ENCODE measurements at regions not wholly inside any gene's neighbourhood (a gene's known extent, or its start where the extent isn't known, plus 50 kb on each side); places are given as distances from the start of the nearest gene placed in this dataset.

GRCh38 chr2:100199421-100199820 is 57.0 kb upstream of the AFF3 start:
- TF ChIP-seq CTCF (conservative IDR thresholded peaks at IDR 0.05) (no peak), ZFX (IDR thresholded peaks at IDR 0.05) (no peak)
- no peak overlapping the region for H3K27ac ChIP-seq

DNA sequence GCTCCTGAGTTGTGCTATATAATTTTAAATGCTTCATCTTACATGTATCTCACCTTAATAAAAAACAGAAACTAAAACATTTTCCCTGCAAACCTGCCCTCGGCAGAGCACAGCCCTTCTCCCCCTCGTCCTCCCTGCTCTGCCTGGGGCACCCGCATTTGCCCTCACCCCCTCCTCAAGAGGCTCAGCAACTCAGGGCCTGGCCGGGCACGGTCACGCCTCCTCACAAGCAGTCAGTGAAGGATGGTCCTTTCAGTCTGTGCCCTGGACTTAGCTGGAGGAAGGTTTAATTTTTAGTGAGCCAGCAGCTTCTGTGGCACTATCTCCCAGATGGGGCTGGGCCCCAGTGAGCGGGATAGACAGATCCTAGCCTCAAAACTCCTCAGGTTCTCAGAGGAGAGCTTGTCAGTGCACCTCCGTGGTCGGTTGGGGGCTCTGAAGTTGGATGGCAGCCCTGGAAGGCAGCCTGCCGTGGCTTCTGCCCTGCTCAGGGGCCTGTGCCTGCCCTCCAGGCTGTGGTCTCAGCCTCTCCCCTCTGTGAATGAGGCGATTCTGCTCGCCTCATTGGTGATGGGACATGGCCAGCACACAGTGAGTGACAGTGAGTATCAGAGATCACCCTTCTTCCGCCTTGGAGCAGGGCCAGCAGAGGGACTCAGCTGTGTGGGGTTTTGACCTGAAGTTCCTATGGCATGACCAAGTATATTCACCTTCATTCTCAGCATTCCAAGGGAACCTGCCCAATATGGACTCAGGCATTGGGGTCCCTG is 56.3 kb upstream of the AFF3 start:
- peak overlapping the region; percentile 58 for H3K27ac ChIP-seq
- TF ChIP-seq CTCF (conservative IDR thresholded peaks at IDR 0.05) (no peak), ZFX (IDR thresholded peaks at IDR 0.05) (no peak)

DNA sequence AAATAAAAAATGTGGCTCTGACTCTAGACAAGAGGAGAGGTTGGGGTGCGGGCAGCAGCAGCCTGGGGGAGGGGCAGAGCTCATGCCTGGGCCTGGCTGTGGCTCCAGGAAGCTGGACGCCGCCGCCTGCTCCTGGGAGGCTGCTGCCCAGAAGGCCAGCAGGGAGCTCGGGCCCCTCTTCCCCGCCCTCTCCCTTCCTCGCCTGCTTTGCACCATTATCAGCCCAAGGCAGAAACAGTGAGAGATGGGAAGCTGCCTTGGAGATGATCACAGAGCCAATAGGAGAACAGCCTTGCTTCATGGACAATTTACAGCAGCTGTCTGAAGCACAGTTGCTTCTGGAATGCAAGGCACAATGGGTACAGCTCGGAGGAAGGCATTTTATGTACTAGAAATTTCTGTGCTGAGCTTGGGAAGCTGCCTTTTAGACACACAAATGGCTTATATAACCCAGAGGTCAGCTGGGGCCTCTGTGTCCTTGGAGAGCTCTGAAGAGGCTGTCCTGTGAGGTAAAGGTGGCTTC is 55.3 kb upstream of the AFF3 start:
- peak overlapping the region; percentile 58 for H3K27ac ChIP-seq
- TF ChIP-seq CTCF (conservative IDR thresholded peaks at IDR 0.05): no peak
- no peak for TF ChIP-seq ZFX (IDR thresholded peaks at IDR 0.05)

DNA sequence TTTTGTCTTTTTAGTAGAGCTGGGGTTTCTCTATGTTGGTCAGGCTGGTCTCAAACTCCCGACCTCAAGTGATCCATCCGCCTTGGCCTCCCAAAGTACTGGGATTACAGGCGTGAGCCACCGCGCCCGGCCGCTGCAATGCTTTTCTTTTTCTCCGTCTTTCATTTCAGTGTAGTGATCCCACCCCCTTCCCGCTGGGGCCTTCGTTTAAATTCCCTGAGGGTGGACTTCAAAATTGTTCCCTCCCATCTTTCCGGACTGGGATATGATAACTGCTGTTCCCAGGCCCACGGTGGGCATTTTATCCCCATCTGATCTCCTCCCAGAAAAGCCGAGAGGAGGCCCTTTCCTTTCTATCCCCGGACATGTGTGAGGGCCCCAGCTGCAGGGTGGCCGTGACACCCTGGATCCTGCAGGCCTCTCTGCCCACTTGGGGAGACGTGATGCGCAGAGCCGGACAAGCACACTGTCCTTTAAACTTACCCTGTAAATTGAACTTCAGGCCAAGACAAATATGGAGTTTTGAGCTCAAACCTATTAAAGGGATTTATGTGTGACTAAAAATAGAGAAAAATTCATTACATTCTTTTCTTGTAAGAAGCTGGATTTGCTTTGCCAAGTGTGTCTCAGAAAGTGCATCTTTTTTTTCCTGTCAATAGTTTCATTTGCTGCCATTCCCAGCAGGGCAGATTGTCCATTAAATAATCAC is 54.5 kb upstream of the AFF3 start:
- TF ChIP-seq ZFX (IDR thresholded peaks at IDR 0.05): no peak
- H3K27ac ChIP-seq: no peak overlapping the region; the same call in 1 of the 2 replicates

- no peak overlapping the region for H3K27ac ChIP-seq
- TF ChIP-seq CTCF (conservative IDR thresholded peaks at IDR 0.05): no peak
- TF ChIP-seq ZFX (IDR thresholded peaks at IDR 0.05): no peak
Observed at GRCh38 chr2:100195942-100196341, 53.6 kb upstream of the AFF3 start.

GRCh38 chr2:100194951-100195350 is 52.6 kb upstream of the AFF3 start:
- TF ChIP-seq CTCF (conservative IDR thresholded peaks at IDR 0.05) (no peak), ZFX (IDR thresholded peaks at IDR 0.05) (no peak)

GRCh38 chr2:100193291-100193710 is 50.9 kb upstream of the AFF3 start:
- H3K27ac ChIP-seq: no peak overlapping the region
- TF ChIP-seq ZFX (IDR thresholded peaks at IDR 0.05): no peak
- no peak for TF ChIP-seq CTCF (conservative IDR thresholded peaks at IDR 0.05)

More at GRCh38 chr2:100194951-100195350, 52.6 kb upstream of the AFF3 start:
- H3K27ac ChIP-seq: no peak overlapping the region

All from C4-2B (cell line).